ENCODE measurements at regions not wholly inside any gene's neighbourhood (a gene's known extent, or its start where the extent isn't known, plus 50 kb on each side); places are given as distances from the start of the nearest gene placed in this dataset.

GRCh38 chr4:101515566-101515965, 168.2 kb upstream of the PPP3CA start:
- Histone ChIP-seq H3K79me2 (ENCODE audit: control insufficient read depth, insufficient read depth, low read length) (no peaks in the 10 kb centered on the region), H3K4me2 (ENCODE audit: control insufficient read depth, extremely low read depth, insufficient read depth, low read depth, low read length) (no peak overlapping the region), H3K9me1 (ENCODE audit: control insufficient read depth, extremely low read depth, insufficient read depth, low read length) (no peaks in the 10 kb centered on the region), H4K20me1 (ENCODE audit: control insufficient read depth, extremely low read depth, insufficient read depth, low read length) (no peaks in the 10 kb centered on the region), H3K9ac (ENCODE audit: control insufficient read depth, extremely low read depth, insufficient read depth, low read length) (no peak overlapping the region), H2AFZ (ENCODE audit: control insufficient read depth, low read length) (no peak overlapping the region), H3K9me3 (ENCODE audit: control insufficient read depth, low read depth, low read length) (no peaks in the 10 kb centered on the region), H3K27me3 (ENCODE audit: control insufficient read depth, extremely low read depth, insufficient read depth, low read length) (no peaks in the 10 kb centered on the region), H3K36me3 (ENCODE audit: control insufficient read depth in 2 of 2, extremely low read depth in 1 of 2, insufficient read depth in 2 of 2, low read length in 2 of 2) (no peaks in the 10 kb centered on the region), H3K4me3 (ENCODE audit: control insufficient read depth in 2 of 3, extremely low read depth in 1 of 3, insufficient read depth in 2 of 3, low read depth in 1 of 3, low read length in 3 of 3) (no peak overlapping the region), H3K4me1 (ENCODE audit: control insufficient read depth, extremely low read depth, insufficient read depth, low read length) (no peaks in the 10 kb centered on the region), H3K27ac (ENCODE audit: control insufficient read depth, insufficient read depth, low read length) (no peak overlapping the region)
- DNase-seq (ENCODE audit: low read depth, low spot score) (no peak), FAIRE-seq (no peak)
- TF ChIP-seq CTCF (optimal IDR thresholded peaks at IDR 0.05 in 1 of 3, IDR thresholded peaks at IDR 0.05 in 1 of 3, conservative IDR thresholded peaks at IDR 0.05 in 1 of 3; ENCODE audit: extremely low read depth in 1 of 3, insufficient read depth in 2 of 3, low read length in 3 of 3) (no peak), EZH2 (IDR thresholded peaks at IDR 0.05; ENCODE audit: low read length) (no peak)
- dilution Hi-C loops (cut with MboI; ENCODE audit: extremely low pct_ligation_motif_present, low sequenced_read_pairs), result no loop called here

- dilution Hi-C loops (cut with MboI; ENCODE audit: extremely low pct_ligation_motif_present, low sequenced_read_pairs), result no loop called here
- FAIRE-seq, result no peak
- Histone ChIP-seq H3K4me1 (ENCODE audit: control insufficient read depth, extremely low read depth, insufficient read depth, low read length) (no peaks in the 10 kb centered on the region), H3K79me2 (ENCODE audit: control insufficient read depth, insufficient read depth, low read length) (no peaks in the 10 kb centered on the region), H3K9me1 (ENCODE audit: control insufficient read depth, extremely low read depth, insufficient read depth, low read length) (no peaks in the 10 kb centered on the region), H4K20me1 (ENCODE audit: control insufficient read depth, extremely low read depth, insufficient read depth, low read length) (no peaks in the 10 kb centered on the region), H3K4me2 (ENCODE audit: control insufficient read depth, extremely low read depth, insufficient read depth, low read depth, low read length) (no peak overlapping the region), H3K36me3 (ENCODE audit: control insufficient read depth in 2 of 2, extremely low read depth in 1 of 2, insufficient read depth in 2 of 2, low read length in 2 of 2) (no peaks in the 10 kb centered on the region), H2AFZ (ENCODE audit: control insufficient read depth, low read length) (no peak overlapping the region), H3K4me3 (ENCODE audit: control insufficient read depth in 2 of 3, extremely low read depth in 1 of 3, insufficient read depth in 2 of 3, low read depth in 1 of 3, low read length in 3 of 3) (no peak overlapping the region), H3K9ac (ENCODE audit: control insufficient read depth, extremely low read depth, insufficient read depth, low read length) (no peak overlapping the region), H3K27ac (ENCODE audit: control insufficient read depth, insufficient read depth, low read length) (no peak overlapping the region), H3K9me3 (ENCODE audit: control insufficient read depth, low read depth, low read length) (no peaks in the 10 kb centered on the region), H3K27me3 (ENCODE audit: control insufficient read depth, extremely low read depth, insufficient read depth, low read length) (no peaks in the 10 kb centered on the region)
- DNase-seq (ENCODE audit: low read depth, low spot score), result no peak
- TF ChIP-seq EZH2 (IDR thresholded peaks at IDR 0.05; ENCODE audit: low read length) (no peak), CTCF (optimal IDR thresholded peaks at IDR 0.05 in 1 of 3, IDR thresholded peaks at IDR 0.05 in 1 of 3, conservative IDR thresholded peaks at IDR 0.05 in 1 of 3; ENCODE audit: extremely low read depth in 1 of 3, insufficient read depth in 2 of 3, low read length in 3 of 3) (no peak)
Observed at GRCh38 chr4:101515099-101515498, 167.8 kb upstream of the PPP3CA start.
